DND-41 (cell line): ENCODE measurements at regions not wholly inside any gene's neighbourhood (a gene's known extent, or its start where the extent isn't known, plus 50 kb on each side); places are given as distances from the start of the nearest gene placed in this dataset.

Experiments used
- EZH2 ChIP-seq: IDR thresholded peaks from 3 replicates; pipeline ENCODE4 v1.6.1; 2012; ENCODE audit warnings: borderline replicate concordance, low read depth, mild to moderate bottlenecking, moderate library complexity, low read length, inconsistent platforms; ENCODE audit not compliant: severe bottlenecking
- TF ChIP-seq, protein P1 (sequence below): IDR thresholded peaks from 2 replicates; pipeline ENCODE4 v1.5.1; 2012; ENCODE audit warnings: borderline replicate concordance, low read length, moderate library complexity, mild to moderate bottlenecking; ENCODE audit not compliant: poor library complexity, severe bottlenecking; ENCODE audit errors: extremely low read depth

DNA sequence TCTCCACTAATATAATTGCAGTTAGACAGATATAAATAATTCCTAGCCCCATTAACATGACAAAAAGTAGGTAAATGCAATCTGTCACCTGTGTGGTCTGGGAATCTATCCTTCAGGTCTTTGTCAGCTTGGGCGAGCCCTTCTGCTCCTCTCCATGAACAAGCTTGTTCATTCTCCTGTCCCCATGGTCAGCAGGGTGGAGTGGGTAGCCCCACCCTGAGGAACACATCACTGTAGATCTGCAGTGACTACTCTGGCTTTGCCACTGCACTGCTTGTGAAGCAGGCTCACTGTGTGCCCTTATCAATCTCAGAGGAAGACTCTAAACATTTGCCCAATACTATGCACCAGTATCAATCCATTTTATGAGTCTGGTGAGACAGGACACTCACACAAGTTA lies 279.0 kb downstream of the MATN1 start:
- TF ChIP-seq, protein P1, sequence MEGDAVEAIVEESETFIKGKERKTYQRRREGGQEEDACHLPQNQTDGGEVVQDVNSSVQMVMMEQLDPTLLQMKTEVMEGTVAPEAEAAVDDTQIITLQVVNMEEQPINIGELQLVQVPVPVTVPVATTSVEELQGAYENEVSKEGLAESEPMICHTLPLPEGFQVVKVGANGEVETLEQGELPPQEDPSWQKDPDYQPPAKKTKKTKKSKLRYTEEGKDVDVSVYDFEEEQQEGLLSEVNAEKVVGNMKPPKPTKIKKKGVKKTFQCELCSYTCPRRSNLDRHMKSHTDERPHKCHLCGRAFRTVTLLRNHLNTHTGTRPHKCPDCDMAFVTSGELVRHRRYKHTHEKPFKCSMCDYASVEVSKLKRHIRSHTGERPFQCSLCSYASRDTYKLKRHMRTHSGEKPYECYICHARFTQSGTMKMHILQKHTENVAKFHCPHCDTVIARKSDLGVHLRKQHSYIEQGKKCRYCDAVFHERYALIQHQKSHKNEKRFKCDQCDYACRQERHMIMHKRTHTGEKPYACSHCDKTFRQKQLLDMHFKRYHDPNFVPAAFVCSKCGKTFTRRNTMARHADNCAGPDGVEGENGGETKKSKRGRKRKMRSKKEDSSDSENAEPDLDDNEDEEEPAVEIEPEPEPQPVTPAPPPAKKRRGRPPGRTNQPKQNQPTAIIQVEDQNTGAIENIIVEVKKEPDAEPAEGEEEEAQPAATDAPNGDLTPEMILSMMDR: no peak
- no peak for TF ChIP-seq EZH2
